Panc1 (cell line): ENCODE measurements at regions not wholly inside any gene's neighbourhood (a gene's known extent, or its start where the extent isn't known, plus 50 kb on each side); places are given as distances from the start of the nearest gene placed in this dataset.

Experiments used
- ATAC-seq: fragments of 200-7000 bp; cut with Tn5 transposase; 2 replicates; pipeline ENCODE4 v1.9.1; 2020; ENCODE audit warnings: mild to moderate bottlenecking, moderate library complexity
- BruUV-seq: library from RNA; stranded (reverse); fragments of 400-500 nt; replicated peaks from 2 replicates; lab custom pipeline; 2021; lab: Mats Ljungman, UMichigan
- CTCF ChIA-PET: fragments of 300-600 bp; sonication (Branson Sonifier 250); formaldehyde crosslinking; loops from one replicate; lab custom pipeline; 2022; ENCODE audit warnings: antibody characterized with exemption; lab: Charles Lee
- POLR2A ChIA-PET: fragments of 300-600 bp; sonication (Branson Sonifier 250); formaldehyde crosslinking; loops from one replicate; lab custom pipeline; 2022; ENCODE audit warnings: antibody characterized with exemption; lab: Charles Lee
- DNase-seq: peaks from one replicate; pipeline ENCODE4 v3.0.0-alpha.2; 2010; ENCODE audit warnings: low read depth, low spot score
- H3K27ac ChIP-seq: 2 replicates; pipeline ENCODE4 v1.5.1; 2011; ENCODE audit warnings: mild to moderate bottlenecking, low read length, inconsistent platforms
- H3K27me3 ChIP-seq: fragments of 200-500 bp; sonication (Bioruptor generic); 2 replicates; pipeline ENCODE4 v1.6.0; 2014; ENCODE audit warnings: low read length, inconsistent platforms; ENCODE audit not compliant: control insufficient read depth, insufficient read depth
- H3K36me3 ChIP-seq: fragments of 200-500 bp; sonication (Bioruptor generic); 2 replicates; pipeline ENCODE4 v1.5.1; 2014; ENCODE audit warnings: inconsistent platforms, mild to moderate bottlenecking, low read length, moderate library complexity; ENCODE audit not compliant: control insufficient read depth, insufficient read depth
- H3K4me1 ChIP-seq: 2 replicates; pipeline ENCODE4 v1.5.1; 2011; ENCODE audit warnings: inconsistent platforms, mild to moderate bottlenecking, low read length, moderate library complexity; ENCODE audit not compliant: control insufficient read depth, insufficient read depth
- H3K4me3 ChIP-seq, 2 experiments: 2 replicates each; pipeline ENCODE4 v1.5.1; 2011 to 2012; ENCODE audit warnings: low read depth in 2 of 2, low read length in 2 of 2, mild to moderate bottlenecking in 2 of 2, inconsistent platforms in 1 of 2, moderate library complexity in 1 of 2
- H3K9me3 ChIP-seq: fragments of 200-500 bp; sonication (Bioruptor generic); 2 replicates; pipeline ENCODE4 v1.5.1; 2014; ENCODE audit warnings: low read depth, mild to moderate bottlenecking, inconsistent platforms, low read length, moderate library complexity; ENCODE audit not compliant: control insufficient read depth, insufficient read depth
- POLR2AphosphoS5 ChIP-seq: IDR thresholded peaks from 2 replicates; pipeline ENCODE4 v1.6.1; 2012; ENCODE audit warnings: mild to moderate bottlenecking, low read depth, low read length, moderate library complexity
- REST ChIP-seq, 2 experiments: IDR thresholded peaks; 2 replicates each; pipeline ENCODE4 v1.6.1; 2011 to 2012; ENCODE audit warnings: low read depth in 2 of 2, control low read depth in 1 of 2, low read length in 1 of 2, mild to moderate bottlenecking in 1 of 2, moderate library complexity in 1 of 2; ENCODE audit not compliant: insufficient read depth in 1 of 2
- SIN3A ChIP-seq: IDR thresholded peaks from 2 replicates; pipeline ENCODE4 v1.6.1; 2012; ENCODE audit warnings: low read depth, mild to moderate bottlenecking, low read length, moderate library complexity, borderline replicate concordance; ENCODE audit not compliant: insufficient read depth
- TCF7L2 ChIP-seq: IDR thresholded peaks from 2 replicates; pipeline ENCODE4 v1.6.1; 2011; ENCODE audit warnings: mild to moderate bottlenecking, low read depth, low read length, inconsistent platforms
- in situ Hi-C: cut with HindIII; loops from 2 replicates; pipeline ENCODE4 v1.10.0; 2016; ENCODE audit warnings: low sequenced_read_pairs, low pct_unique_long_range_greater_than_20kb
- intact Hi-C: fragments of 100-400 bp; cut with micrococcal nuclease; formaldehyde crosslinking; loops from one replicate; pipeline ENCODE4 v1.10.0; 2022; ENCODE audit not compliant: unreplicated experiment
- TF ChIP-seq, protein P1 (sequence below): fragments of 450-650 bp; IDR thresholded peaks from 2 replicates; pipeline ENCODE4 v1.5.1; 2017; ENCODE audit warnings: mild to moderate bottlenecking

DNA sequence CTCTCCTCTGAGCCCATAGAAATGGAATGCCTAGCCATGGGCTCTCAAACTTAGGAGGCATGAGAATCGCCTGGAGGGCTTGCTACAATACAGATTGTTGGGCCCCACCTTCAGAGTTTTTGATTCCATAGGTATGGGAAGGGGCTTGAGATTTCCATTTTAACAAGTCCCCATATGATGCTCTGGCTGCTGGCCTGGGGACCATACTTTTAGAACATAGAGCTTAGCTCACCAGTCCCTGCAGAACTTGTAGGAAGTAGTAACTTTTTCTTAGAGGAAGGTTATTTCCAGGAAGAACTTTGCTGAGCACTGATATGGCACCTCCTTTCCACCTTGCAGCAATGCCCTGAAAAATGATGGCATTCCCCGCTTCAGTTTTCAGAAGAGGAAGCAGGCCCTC lies 177.0 kb upstream of the ZMIZ1 start:
- POLR2A ChIA-PET, result no interaction called here
- H3K27me3 ChIP-seq, result no peaks in the 10 kb centered on the region

DNA sequence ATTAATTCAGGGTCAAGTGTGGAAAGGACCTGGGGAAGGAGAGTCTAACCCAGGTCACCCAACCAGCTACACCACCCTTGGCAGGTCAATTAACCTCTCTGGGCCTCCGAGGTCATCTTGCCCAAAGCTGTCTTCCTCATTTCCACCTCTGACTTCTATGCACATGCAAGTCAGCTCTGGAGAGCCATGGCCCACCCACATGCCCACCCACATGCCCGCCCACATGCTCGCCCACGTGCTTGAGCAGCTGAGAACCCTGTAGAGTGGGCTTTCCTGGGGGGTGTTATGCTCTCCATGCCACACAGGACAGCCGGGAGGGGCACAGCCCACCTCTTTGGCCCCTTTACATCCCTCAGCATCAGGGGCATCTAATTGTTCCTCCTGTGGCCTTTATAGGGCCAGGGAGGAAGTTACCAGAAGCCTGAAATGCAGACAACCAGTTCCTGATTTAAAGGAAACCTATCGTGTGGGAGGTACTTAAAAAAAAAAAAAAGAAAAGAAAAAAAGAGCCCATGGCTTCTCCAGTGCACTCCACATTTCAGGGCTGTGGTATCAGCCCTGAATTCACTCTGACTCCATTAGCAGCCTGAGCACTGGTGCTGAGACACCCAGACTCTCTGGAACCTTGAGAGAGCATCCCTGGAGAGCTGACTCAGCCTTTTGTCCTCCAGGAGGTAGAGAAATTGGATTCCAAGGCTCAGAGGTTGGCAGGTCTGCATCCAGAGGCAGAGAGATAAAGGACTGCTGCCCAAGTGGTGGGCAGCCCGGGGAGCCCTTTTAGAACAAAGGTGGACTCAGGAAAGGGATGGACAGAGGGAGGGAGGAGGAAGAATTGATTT lies 176.2 kb upstream of the ZMIZ1 start:
- Histone ChIP-seq H3K27ac (no peak overlapping the region), H3K36me3 (no peaks in the 10 kb centered on the region), H3K9me3 (no peaks in the 10 kb centered on the region), H3K4me3 (no peak overlapping the region), H3K4me1 (no peaks in the 10 kb centered on the region), H3K27me3 (no peaks in the 10 kb centered on the region)
- BruUV-seq, result no TSS peak
- intact Hi-C loops, result no loop called here
- POLR2A ChIA-PET, result no interaction called here
- ATAC-seq, result no peak
- in situ Hi-C loops, result no loop called here
- no peak for TF ChIP-seq SIN3A
- TF ChIP-seq POLR2AphosphoS5, result no peak
- no peak for TF ChIP-seq REST (IDR thresholded peaks at IDR 0.05; ENCODE audit: insufficient read depth in 1 of 2, low read depth in 2 of 2, low read length in 1 of 2)
- TF ChIP-seq, protein P1, sequence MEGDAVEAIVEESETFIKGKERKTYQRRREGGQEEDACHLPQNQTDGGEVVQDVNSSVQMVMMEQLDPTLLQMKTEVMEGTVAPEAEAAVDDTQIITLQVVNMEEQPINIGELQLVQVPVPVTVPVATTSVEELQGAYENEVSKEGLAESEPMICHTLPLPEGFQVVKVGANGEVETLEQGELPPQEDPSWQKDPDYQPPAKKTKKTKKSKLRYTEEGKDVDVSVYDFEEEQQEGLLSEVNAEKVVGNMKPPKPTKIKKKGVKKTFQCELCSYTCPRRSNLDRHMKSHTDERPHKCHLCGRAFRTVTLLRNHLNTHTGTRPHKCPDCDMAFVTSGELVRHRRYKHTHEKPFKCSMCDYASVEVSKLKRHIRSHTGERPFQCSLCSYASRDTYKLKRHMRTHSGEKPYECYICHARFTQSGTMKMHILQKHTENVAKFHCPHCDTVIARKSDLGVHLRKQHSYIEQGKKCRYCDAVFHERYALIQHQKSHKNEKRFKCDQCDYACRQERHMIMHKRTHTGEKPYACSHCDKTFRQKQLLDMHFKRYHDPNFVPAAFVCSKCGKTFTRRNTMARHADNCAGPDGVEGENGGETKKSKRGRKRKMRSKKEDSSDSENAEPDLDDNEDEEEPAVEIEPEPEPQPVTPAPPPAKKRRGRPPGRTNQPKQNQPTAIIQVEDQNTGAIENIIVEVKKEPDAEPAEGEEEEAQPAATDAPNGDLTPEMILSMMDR, result no peak
- TF ChIP-seq TCF7L2, result no peak
- no peak for DNase-seq
- CTCF ChIA-PET, result interaction anchor here (0.7 kb wide), 1 partner anchor 383 kb away, joined by 3 read pairs; no protein-coding TSS in a partner anchor

More for the DNA sequence above, 177.0 kb upstream of the ZMIZ1 start:
- H3K27ac ChIP-seq, result no peak overlapping the region
- in situ Hi-C loops, result no loop called here
- TF ChIP-seq TCF7L2 (no peak), SIN3A (no peak), POLR2AphosphoS5 (no peak), REST (IDR thresholded peaks at IDR 0.05; ENCODE audit: insufficient read depth in 1 of 2, low read depth in 2 of 2, low read length in 1 of 2) (no peak)
- TF ChIP-seq, protein P1, result no peak
- BruUV-seq, result no TSS peak
- ATAC-seq (no peak), DNase-seq (no peak)
- H3K4me3 ChIP-seq, result no peak overlapping the region
- H3K4me1 ChIP-seq, result no peaks in the 10 kb centered on the region
- no peaks in the 10 kb centered on the region for H3K36me3 ChIP-seq
- H3K9me3 ChIP-seq, result peaks cover under 1% of the 10 kb centered on the region; the same call in 1 of the 2 replicates
- intact Hi-C loops, result no loop called here
- CTCF ChIA-PET, result no interaction called here
